DMS53 treated with DMSO at 0.1 percent for 48 hours (cell line): ENCODE measurements at regions not wholly inside any gene's neighbourhood (a gene's known extent, or its start where the extent isn't known, plus 50 kb on each side); places are given as distances from the start of the nearest gene placed in this dataset.

Experiments
- DNase-seq: peaks from one replicate; lab custom pipeline; 2025; ENCODE audit not compliant: unreplicated experiment; lab: John Stamatoyannopoulos, UW

GRCh38 chr15:29919380-29919881 is 97.2 kb upstream of the TJP1 start:
- DNase-seq: no peak

- DNase-seq: no peak
Measured at GRCh38 chr15:29917600-29918597, 95.6 kb upstream of the TJP1 start.

GRCh38 chr15:29914511-29914926 is 92.3 kb upstream of the TJP1 start:
- no peak for DNase-seq

GRCh38 chr15:29913528-29914135 is 91.4 kb upstream of the TJP1 start:
- no peak for DNase-seq

- DNase-seq: no peak
Measured at GRCh38 chr15:29911705-29912104, 89.4 kb upstream of the TJP1 start.

- DNase-seq: no peak
Measured at GRCh38 chr15:29910068-29910467, 87.8 kb upstream of the TJP1 start.

GRCh38 chr15:29904757-29905417 is 82.6 kb upstream of the TJP1 start:
- DNase-seq: no peak

- no peak for DNase-seq
Measured at GRCh38 chr15:29903785-29904464, 81.7 kb upstream of the TJP1 start.

- no peak for DNase-seq
Measured at GRCh38 chr15:29903028-29903427, 80.8 kb upstream of the TJP1 start.

GRCh38 chr15:29900237-29901189 is 78.2 kb upstream of the TJP1 start:
- DNase-seq: no peak

- no peak for DNase-seq
Measured at GRCh38 chr15:29896062-29896461, 73.8 kb upstream of the TJP1 start.

- DNase-seq: no peak
Measured at GRCh38 chr15:29891096-29891457, 68.8 kb upstream of the TJP1 start.

- DNase-seq: no peak
Measured at GRCh38 chr15:29890336-29891095, 68.2 kb upstream of the TJP1 start.

- no peak for DNase-seq
Measured at GRCh38 chr15:29889542-29890329, 67.5 kb upstream of the TJP1 start.

GRCh38 chr15:29888646-29889045 is 66.4 kb upstream of the TJP1 start:
- DNase-seq: no peak

GRCh38 chr15:29887721-29888120 is 65.5 kb upstream of the TJP1 start:
- no peak for DNase-seq

GRCh38 chr15:29885183-29885582 is 62.9 kb upstream of the TJP1 start:
- no peak for DNase-seq

- DNase-seq: no peak
Measured at GRCh38 chr15:29883126-29883525, 60.9 kb upstream of the TJP1 start.
